ENCODE measurements at regions not wholly inside any gene's neighbourhood (a gene's known extent, or its start where the extent isn't known, plus 50 kb on each side); places are given as distances from the start of the nearest gene placed in this dataset.
A peak's percentile ranks its signal among the peaks of the same experiment; 100 is the strongest.

- WGBS, 2 donors: 68 to 74% methylated on average over 6 of the region's 6 CpGs
- peak in 1 of 2 donors; percentile 76 for DNase-seq (ENCODE audit: low spot score in 2 of 2)
- no peak for TF ChIP-seq CTCF (IDR thresholded peaks at IDR 0.05)
- TF ChIP-seq POLR2A (IDR thresholded peaks at IDR 0.05): no peak
- no peak overlapping the region for H3K4me3 ChIP-seq (ENCODE audit: low read depth, poor library complexity, severe bottlenecking)
- intact Hi-C loops (cut with DNase I; ENCODE audit: low total_unique reads): no loop called here
These were observed 57.4 kb upstream of the ULK4 start for GRCh38 chr3:42019144-42019952.

- WGBS, 2 donors: 8 to 16% methylated on average over 11 of the region's 11 CpGs
- H3K4me3 ChIP-seq (ENCODE audit: low read depth, poor library complexity, severe bottlenecking): peak overlapping the region; percentile 83
- intact Hi-C loops (cut with DNase I; ENCODE audit: low total_unique reads): no loop called here
- peak; percentile 38 to 90 for DNase-seq (ENCODE audit: low spot score in 2 of 2)
- no peak for TF ChIP-seq CTCF (IDR thresholded peaks at IDR 0.05)
These were observed 53.1 kb upstream of the ULK4 start for GRCh38 chr3:42014921-42015533.

GRCh38 chr3:42014458-42014920, 52.6 kb upstream of the ULK4 start:
- WGBS, 2 donors: 2 to 5% methylated on average over 12 of the region's 12 CpGs
- TF ChIP-seq POLR2A (IDR thresholded peaks at IDR 0.05): no peak
- no peak for TF ChIP-seq CTCF (IDR thresholded peaks at IDR 0.05)
- peak overlapping the region; percentile 83 for H3K4me3 ChIP-seq (ENCODE audit: low read depth, poor library complexity, severe bottlenecking)
- intact Hi-C loops (cut with DNase I; ENCODE audit: low total_unique reads): no loop called here
- DNase-seq (ENCODE audit: low spot score in 2 of 2): no peak

- DNase-seq (ENCODE audit: low spot score in 2 of 2): peak in 1 of 2 donors; percentile 90
- peak overlapping the region; percentile 83 for H3K4me3 ChIP-seq (ENCODE audit: low read depth, poor library complexity, severe bottlenecking)
- 0 to 1% methylated on average over 23 to 27 of the region's 103 CpGs for WGBS, 2 donors
- intact Hi-C loops (cut with DNase I; ENCODE audit: low total_unique reads): loop anchor here (2.0 kb wide), 1 partner anchor 85 kb away; no protein-coding TSS in a partner anchor
- TF ChIP-seq CTCF (IDR thresholded peaks at IDR 0.05): no peak
- no peak for TF ChIP-seq POLR2A (IDR thresholded peaks at IDR 0.05)
These were observed 52.0 kb upstream of the ULK4 start for GRCh38 chr3:42013691-42014457.

DNA sequence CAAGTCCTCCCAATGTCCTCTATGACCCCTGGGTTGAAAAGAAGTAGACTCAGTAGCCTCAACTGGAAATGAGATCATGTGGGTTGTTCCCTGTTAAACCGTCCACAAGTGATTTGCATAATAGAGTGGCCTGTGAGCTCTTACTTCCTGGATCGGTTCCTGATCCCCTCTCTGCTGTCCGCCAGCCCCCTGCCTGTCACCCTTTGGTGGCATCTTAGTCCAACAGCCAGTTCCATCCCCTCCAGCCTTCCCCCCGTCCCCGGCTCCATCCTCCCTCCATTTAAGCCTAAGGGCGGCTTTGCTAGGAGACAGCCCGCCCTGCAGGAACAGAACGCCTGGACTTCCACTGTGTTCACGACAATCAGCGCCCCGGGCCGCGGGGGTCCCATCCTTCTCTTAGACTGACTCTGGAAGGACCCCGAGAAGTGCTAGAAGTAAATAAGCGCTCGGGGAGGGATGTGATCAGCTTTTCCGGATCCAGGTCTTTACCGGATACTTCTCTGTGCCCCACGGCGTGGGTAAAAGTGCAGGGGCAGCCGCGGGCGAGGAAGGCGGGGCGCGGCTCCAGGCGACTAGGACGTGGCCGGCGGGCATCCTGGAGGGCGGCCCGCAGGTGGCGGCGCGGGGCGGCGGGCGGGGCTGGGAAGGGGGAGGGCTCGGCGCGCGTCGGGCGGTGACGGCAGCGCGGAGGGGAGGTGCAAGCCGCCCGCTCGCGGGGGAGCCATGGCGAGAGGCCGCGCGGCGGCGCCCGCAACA, 51.2 kb upstream of the ULK4 start:
- peak overlapping the region; percentile 52 for H3K4me3 ChIP-seq (ENCODE audit: low read depth, poor library complexity, severe bottlenecking)
- peak; percentile 35 to 93 for DNase-seq (ENCODE audit: low spot score in 2 of 2)
- WGBS, 2 donors: 2 to 4% methylated on average over 22 to 27 of the region's 58 CpGs
- TF ChIP-seq CTCF (IDR thresholded peaks at IDR 0.05) (no peak), POLR2A (IDR thresholded peaks at IDR 0.05) (no peak)
- intact Hi-C loops (cut with DNase I; ENCODE audit: low total_unique reads): loop anchor here (2.0 kb wide), 1 partner anchor 86 kb away; no protein-coding TSS in a partner anchor
